ENCODE measurements at regions not wholly inside any gene's neighbourhood (a gene's known extent, or its start where the extent isn't known, plus 50 kb on each side); places are given as distances from the start of the nearest gene placed in this dataset.
"Not testable (repeated sequence)": the region's sequence is repeated elsewhere in the genome, so short reads cannot be mapped to it uniquely, and the experiment has no call there.

DNA sequence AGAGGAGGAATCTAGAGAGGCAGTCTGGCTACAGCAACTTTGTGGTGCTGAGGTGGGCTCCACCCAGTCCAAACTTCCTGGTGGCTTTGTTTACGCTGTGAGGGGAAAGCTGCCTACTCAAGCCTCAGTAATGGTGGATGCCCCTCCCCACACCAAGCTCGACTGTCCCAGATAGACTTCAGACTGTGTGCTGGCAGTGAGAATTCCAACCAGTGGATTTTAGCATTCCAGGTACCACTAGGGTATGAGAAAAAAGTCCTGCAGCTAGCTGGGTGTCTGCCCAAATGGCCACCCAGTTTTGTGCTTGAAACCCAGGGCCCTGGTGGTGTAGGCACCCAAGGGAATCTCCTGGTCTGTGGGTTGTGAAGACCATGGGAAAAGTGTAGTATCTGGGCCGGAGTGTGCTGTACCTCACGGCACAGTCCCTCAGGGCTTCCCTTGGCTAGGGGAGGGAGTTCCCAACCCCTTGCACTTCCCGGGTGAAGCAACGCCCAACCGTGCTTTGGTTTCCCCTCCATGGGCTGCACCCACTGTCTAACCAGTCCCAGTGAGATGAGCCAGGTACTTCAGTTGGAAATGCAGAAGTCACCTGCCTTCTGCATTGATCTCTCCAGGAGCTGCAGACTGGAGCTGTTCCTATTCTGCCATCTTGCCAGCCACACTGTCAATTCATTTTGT is 106.9 kb downstream of the HNMT start:
- TF ChIP-seq POLR2A (IDR thresholded peaks at IDR 0.05; ENCODE audit: low read depth); EP300 (IDR thresholded peaks at IDR 0.05): not testable (repeated sequence)
- TF ChIP-seq, protein P1, sequence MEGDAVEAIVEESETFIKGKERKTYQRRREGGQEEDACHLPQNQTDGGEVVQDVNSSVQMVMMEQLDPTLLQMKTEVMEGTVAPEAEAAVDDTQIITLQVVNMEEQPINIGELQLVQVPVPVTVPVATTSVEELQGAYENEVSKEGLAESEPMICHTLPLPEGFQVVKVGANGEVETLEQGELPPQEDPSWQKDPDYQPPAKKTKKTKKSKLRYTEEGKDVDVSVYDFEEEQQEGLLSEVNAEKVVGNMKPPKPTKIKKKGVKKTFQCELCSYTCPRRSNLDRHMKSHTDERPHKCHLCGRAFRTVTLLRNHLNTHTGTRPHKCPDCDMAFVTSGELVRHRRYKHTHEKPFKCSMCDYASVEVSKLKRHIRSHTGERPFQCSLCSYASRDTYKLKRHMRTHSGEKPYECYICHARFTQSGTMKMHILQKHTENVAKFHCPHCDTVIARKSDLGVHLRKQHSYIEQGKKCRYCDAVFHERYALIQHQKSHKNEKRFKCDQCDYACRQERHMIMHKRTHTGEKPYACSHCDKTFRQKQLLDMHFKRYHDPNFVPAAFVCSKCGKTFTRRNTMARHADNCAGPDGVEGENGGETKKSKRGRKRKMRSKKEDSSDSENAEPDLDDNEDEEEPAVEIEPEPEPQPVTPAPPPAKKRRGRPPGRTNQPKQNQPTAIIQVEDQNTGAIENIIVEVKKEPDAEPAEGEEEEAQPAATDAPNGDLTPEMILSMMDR (IDR thresholded peaks at IDR 0.05): not testable (repeated sequence)

All from esophagus muscularis mucosa (tissue), 4 donors.